OCI-LY1 (cell line): ENCODE measurements at regions not wholly inside any gene's neighbourhood (a gene's known extent, or its start where the extent isn't known, plus 50 kb on each side); places are given as distances from the start of the nearest gene placed in this dataset.

ENCODE experiments used
- H2AFZ ChIP-seq: fragments of 200-600 bp; sonication (generic), shearing (Covaris generic); 2 replicates; pipeline ENCODE4 v1.6.0; 2014; ENCODE audit warnings: antibody characterized with exemption, mild to moderate bottlenecking, low read length
- H3F3A ChIP-seq: fragments of 200-600 bp; sonication (generic), shearing (Covaris generic); 2 replicates; pipeline ENCODE4 v1.6.0; 2014; ENCODE audit warnings: mild to moderate bottlenecking, antibody characterized with exemption, low read length, moderate library complexity; ENCODE audit not compliant: insufficient read depth
- H3K27ac ChIP-seq: fragments of 200-600 bp; sonication (generic); 2 replicates; pipeline ENCODE4 v1.5.1; 2014; ENCODE audit warnings: low read length, mixed run types, mild to moderate bottlenecking, low read depth; ENCODE audit not compliant: poor library complexity, severe bottlenecking
- H3K27me3 ChIP-seq: fragments of 200-600 bp; sonication (generic); 2 replicates; pipeline ENCODE4 v1.6.0; 2014; ENCODE audit warnings: antibody characterized with exemption, mild to moderate bottlenecking, low read length, moderate library complexity; ENCODE audit not compliant: insufficient read depth
- H3K36me3 ChIP-seq: fragments of 200-600 bp; sonication (generic); 2 replicates; pipeline ENCODE4 v1.6.1; 2014; ENCODE audit warnings: mild to moderate bottlenecking, antibody characterized with exemption, low read length, moderate library complexity, mixed read lengths; ENCODE audit not compliant: insufficient read depth
- H3K4me1 ChIP-seq: fragments of 200-600 bp; sonication (generic); 2 replicates; pipeline ENCODE4 v1.5.1; 2014; ENCODE audit warnings: mild to moderate bottlenecking, low read length, moderate library complexity; ENCODE audit not compliant: insufficient read depth, severe bottlenecking
- H3K4me2 ChIP-seq: fragments of 200-600 bp; sonication (generic), shearing (Covaris generic); 2 replicates; pipeline ENCODE4 v1.6.1; 2014; ENCODE audit warnings: low read length
- H3K4me3 ChIP-seq: fragments of 200-600 bp; sonication (generic); 2 replicates; pipeline ENCODE4 v1.5.1; 2014; ENCODE audit warnings: low read length, low read depth, mild to moderate bottlenecking, mixed read lengths; ENCODE audit not compliant: poor library complexity, severe bottlenecking
- H3K79me2 ChIP-seq: fragments of 200-600 bp; shearing (Covaris generic); 2 replicates; pipeline ENCODE4 v1.6.1; 2016; ENCODE audit warnings: mixed run types, low read length, mixed read lengths; ENCODE audit not compliant: insufficient read depth
- H3K9ac ChIP-seq: fragments of 200-600 bp; sonication (generic), shearing (Covaris generic); 2 replicates; pipeline ENCODE4 v1.6.1; 2014; ENCODE audit warnings: mild to moderate bottlenecking, low read length, mixed read lengths
- H3K9me2 ChIP-seq: fragments of 200-600 bp; sonication (generic), shearing (Covaris generic); 2 replicates; pipeline ENCODE4 v1.6.1; 2014; ENCODE audit warnings: low read depth, mild to moderate bottlenecking, low read length, mixed read lengths
- H3K9me3 ChIP-seq: fragments of 200-600 bp; shearing (Covaris generic); 2 replicates; pipeline ENCODE4 v1.6.1; 2014; ENCODE audit warnings: low read length, mixed read lengths
- H4K20me1 ChIP-seq: fragments of 200-600 bp; sonication (generic), shearing (Covaris generic); 2 replicates; pipeline ENCODE4 v1.6.0; 2016; ENCODE audit warnings: mild to moderate bottlenecking, low read length; ENCODE audit not compliant: insufficient read depth
- EZH2 ChIP-seq: fragments of 200-600 bp; sonication (generic), shearing (Covaris generic); IDR thresholded peaks from 2 replicates; pipeline ENCODE4 v1.8.0; 2017; ENCODE audit warnings: borderline replicate concordance, mixed run types, mild to moderate bottlenecking, antibody characterized with exemption, low read length, moderate library complexity, mixed read lengths
- TF ChIP-seq, protein P1 (sequence below): fragments of 200-600 bp; sonication (generic), shearing (Covaris generic); IDR thresholded peaks from 2 replicates; pipeline ENCODE4 v1.5.1; 2017; ENCODE audit warnings: mild to moderate bottlenecking, antibody characterized with exemption, low read length, moderate library complexity, mixed read lengths

DNA sequence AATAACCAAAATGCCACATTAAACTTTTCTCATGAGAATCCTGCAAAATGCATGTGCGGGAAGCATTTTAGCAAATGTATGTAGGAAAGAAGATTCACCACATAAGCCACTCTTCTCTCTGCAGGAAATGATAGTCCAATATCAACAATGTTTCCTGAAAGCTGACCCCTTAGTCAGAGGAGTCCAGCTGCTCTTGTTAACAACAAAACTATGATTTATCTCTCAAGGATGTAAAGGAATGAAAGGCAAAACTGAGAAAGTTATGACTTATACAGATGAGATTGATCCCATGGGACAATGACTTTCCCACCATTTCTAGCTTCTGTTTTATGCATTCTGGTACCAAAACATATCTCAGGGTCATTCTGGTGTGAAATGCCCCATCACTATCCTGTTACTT lies 125.0 kb upstream of the EDNRA start:
- Histone ChIP-seq H3K27me3 (no peaks in the 10 kb centered on the region), H3K4me2 (no peak overlapping the region), H3F3A (no peaks in the 10 kb centered on the region), H2AFZ (no peak overlapping the region), H3K9ac (no peak overlapping the region), H3K9me2 (no peaks in the 10 kb centered on the region), H3K4me3 (no peak overlapping the region), H4K20me1 (no peaks in the 10 kb centered on the region), H3K36me3 (no peaks in the 10 kb centered on the region), H3K9me3 (no peaks in the 10 kb centered on the region), H3K4me1 (no peaks in the 10 kb centered on the region), H3K27ac (no peak overlapping the region), H3K79me2 (no peaks in the 10 kb centered on the region)
- TF ChIP-seq, protein P1, sequence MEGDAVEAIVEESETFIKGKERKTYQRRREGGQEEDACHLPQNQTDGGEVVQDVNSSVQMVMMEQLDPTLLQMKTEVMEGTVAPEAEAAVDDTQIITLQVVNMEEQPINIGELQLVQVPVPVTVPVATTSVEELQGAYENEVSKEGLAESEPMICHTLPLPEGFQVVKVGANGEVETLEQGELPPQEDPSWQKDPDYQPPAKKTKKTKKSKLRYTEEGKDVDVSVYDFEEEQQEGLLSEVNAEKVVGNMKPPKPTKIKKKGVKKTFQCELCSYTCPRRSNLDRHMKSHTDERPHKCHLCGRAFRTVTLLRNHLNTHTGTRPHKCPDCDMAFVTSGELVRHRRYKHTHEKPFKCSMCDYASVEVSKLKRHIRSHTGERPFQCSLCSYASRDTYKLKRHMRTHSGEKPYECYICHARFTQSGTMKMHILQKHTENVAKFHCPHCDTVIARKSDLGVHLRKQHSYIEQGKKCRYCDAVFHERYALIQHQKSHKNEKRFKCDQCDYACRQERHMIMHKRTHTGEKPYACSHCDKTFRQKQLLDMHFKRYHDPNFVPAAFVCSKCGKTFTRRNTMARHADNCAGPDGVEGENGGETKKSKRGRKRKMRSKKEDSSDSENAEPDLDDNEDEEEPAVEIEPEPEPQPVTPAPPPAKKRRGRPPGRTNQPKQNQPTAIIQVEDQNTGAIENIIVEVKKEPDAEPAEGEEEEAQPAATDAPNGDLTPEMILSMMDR = no peak
- no peak for TF ChIP-seq EZH2

- H3K27me3 ChIP-seq = no peaks in the 10 kb centered on the region
- no peaks in the 10 kb centered on the region for H3F3A ChIP-seq
- no peak overlapping the region for H3K4me2 ChIP-seq
- no peak overlapping the region for H2AFZ ChIP-seq
- H3K4me3 ChIP-seq = no peak overlapping the region
- no peak overlapping the region for H3K27ac ChIP-seq
- H3K9me2 ChIP-seq = no peaks in the 10 kb centered on the region
- no peaks in the 10 kb centered on the region for H4K20me1 ChIP-seq
- H3K4me1 ChIP-seq = no peaks in the 10 kb centered on the region
- H3K9ac ChIP-seq = no peak overlapping the region
- no peak for TF ChIP-seq EZH2
- TF ChIP-seq, protein P1 = no peak
- no peaks in the 10 kb centered on the region for H3K79me2 ChIP-seq
- H3K36me3 ChIP-seq = no peaks in the 10 kb centered on the region
- H3K9me3 ChIP-seq = no peaks in the 10 kb centered on the region
These were observed 120.6 kb upstream of the EDNRA start for GRCh38 chr4:147360301-147360700.

GRCh38 chr4:147361726-147362125 lies 119.2 kb upstream of the EDNRA start:
- Histone ChIP-seq H3K9me2 (no peaks in the 10 kb centered on the region), H3K27ac (no peak overlapping the region), H3K4me2 (no peak overlapping the region), H2AFZ (no peak overlapping the region), H3K27me3 (no peaks in the 10 kb centered on the region), H3F3A (no peaks in the 10 kb centered on the region), H3K9ac (no peak overlapping the region), H3K4me3 (no peak overlapping the region), H3K9me3 (no peaks in the 10 kb centered on the region), H4K20me1 (no peaks in the 10 kb centered on the region), H3K79me2 (no peaks in the 10 kb centered on the region), H3K36me3 (no peaks in the 10 kb centered on the region), H3K4me1 (no peaks in the 10 kb centered on the region)
- TF ChIP-seq EZH2 = no peak
- TF ChIP-seq, protein P1 = no peak
